ENCODE measurements at regions not wholly inside any gene's neighbourhood (a gene's known extent, or its start where the extent isn't known, plus 50 kb on each side); places are given as distances from the start of the nearest gene placed in this dataset.

DNA sequence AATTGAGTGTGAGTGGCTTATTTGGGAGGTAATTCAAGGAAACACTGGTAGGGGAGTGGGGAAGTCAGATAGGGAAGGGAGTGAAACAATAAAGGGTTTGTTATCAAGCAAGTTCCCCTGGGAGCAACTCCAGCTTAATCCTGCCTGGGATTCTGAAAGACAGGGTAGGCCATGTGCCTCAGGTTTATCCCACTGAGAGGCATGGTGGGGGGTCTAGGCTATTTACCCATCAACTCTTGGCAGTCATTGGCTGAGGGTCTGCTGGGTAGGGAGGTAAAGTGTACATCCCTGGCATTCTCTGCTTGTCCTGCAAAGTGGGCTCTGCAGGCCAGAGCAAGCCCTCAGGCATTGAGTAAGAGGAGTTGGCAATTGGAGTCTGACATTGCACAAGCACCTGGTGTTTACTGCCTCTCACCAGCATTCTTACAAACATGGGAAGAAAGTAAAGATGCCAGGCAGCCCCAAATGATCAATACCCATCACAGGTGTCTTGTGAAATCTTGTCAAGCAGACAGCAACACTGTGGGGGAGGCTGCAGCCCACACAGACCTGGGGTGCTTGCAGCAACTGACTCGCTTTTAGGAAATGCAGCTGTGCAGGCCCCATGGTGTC is 169.3 kb downstream of the KTN1 start:
- Histone ChIP-seq H3K27me3 (ENCODE audit: control insufficient read depth in 1 of 2, insufficient read depth in 2 of 2, low read length in 1 of 2) (no peaks in the 10 kb centered on the region), H3K4me3 (ENCODE audit: low read length in 2 of 2) (no peak overlapping the region), H3K4me1 (ENCODE audit: control insufficient read depth in 1 of 2, insufficient read depth in 2 of 2, low read length in 2 of 2) (no peaks in the 10 kb centered on the region), H3K27ac (ENCODE audit: low read depth in 1 of 2, low read length in 2 of 2) (no peak overlapping the region), H3K36me3 (ENCODE audit: control insufficient read depth in 1 of 2, insufficient read depth in 2 of 2, low read length in 1 of 2) (no peaks in the 10 kb centered on the region), H3K9me3 (ENCODE audit: control insufficient read depth, low read length) (no peaks in the 10 kb centered on the region)
- intact Hi-C loops (cut with DNase I) = no loop called here
- WGBS, 2 donors = 96 to 100% methylated on average over 1 of the region's 1 CpG
- DNase-seq = no peak
- no peak for ATAC-seq (ENCODE audit: low FRiP score)

GRCh38 chr14:55749946-55750345 is 169.9 kb downstream of the KTN1 start:
- Histone ChIP-seq H3K27me3 (ENCODE audit: control insufficient read depth in 1 of 2, insufficient read depth in 2 of 2, low read length in 1 of 2) (no peaks in the 10 kb centered on the region), H3K4me1 (ENCODE audit: control insufficient read depth in 1 of 2, insufficient read depth in 2 of 2, low read length in 2 of 2) (no peaks in the 10 kb centered on the region), H3K36me3 (ENCODE audit: control insufficient read depth in 1 of 2, insufficient read depth in 2 of 2, low read length in 1 of 2) (no peaks in the 10 kb centered on the region), H3K9me3 (ENCODE audit: control insufficient read depth, low read length) (no peaks in the 10 kb centered on the region), H3K4me3 (ENCODE audit: low read length in 2 of 2) (no peak overlapping the region), H3K27ac (ENCODE audit: low read depth in 1 of 2, low read length in 2 of 2) (no peak overlapping the region)
- DNase-seq (no peak), ATAC-seq (ENCODE audit: low FRiP score) (no peak)
- 92 to 94% methylated on average over 8 of the region's 8 CpGs for WGBS, 2 donors
- intact Hi-C loops (cut with DNase I) = no loop called here

DNA sequence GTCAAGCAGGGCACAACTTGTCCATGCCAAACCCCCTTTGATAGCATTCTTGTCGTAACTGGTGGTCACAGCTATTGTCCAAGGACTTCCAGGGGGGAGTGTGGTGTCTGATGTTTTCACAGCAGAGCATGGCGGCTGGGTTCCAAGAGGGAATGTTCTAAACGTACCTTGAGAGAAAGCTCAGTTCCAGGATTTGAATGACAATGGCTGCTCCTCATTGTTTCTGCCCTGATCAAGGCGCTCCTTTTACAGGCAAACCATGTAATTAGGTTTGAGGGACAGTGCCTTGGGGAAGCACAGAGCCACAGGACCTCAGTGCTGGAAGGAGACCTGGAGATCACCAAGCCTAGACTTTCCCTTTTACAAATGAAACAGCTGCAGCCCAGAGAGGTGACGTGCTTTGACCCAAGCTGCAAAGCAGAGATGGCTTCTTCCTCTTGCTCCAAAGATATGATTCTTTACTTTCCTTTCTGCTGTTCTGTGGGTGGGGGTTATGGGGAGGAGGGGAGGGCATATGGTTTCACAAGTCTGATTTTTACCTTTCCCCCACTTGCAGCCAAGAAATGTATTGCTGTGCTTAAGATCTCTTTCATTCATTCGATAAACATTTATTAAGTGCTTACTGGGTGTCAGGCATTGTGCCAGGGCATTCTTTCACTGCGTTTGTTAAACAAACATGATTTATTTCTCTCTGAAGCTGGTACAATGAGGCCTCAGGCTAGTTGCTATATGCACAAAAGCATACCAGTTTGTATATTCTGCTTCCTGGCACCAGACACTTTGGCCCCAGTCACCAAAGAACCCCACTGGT is 172.8 kb downstream of the KTN1 start:
- 58 to 59% methylated on average over 7 of the region's 7 CpGs for WGBS, 2 donors
- no peak overlapping the region for H3K27ac ChIP-seq (ENCODE audit: low read depth in 1 of 2, low read length in 2 of 2)
- no peak for DNase-seq
- H3K9me3 ChIP-seq (ENCODE audit: control insufficient read depth, low read length) = no peaks in the 10 kb centered on the region
- H3K4me3 ChIP-seq (ENCODE audit: low read length in 2 of 2) = no peak overlapping the region
- H3K27me3 ChIP-seq (ENCODE audit: control insufficient read depth in 1 of 2, insufficient read depth in 2 of 2, low read length in 1 of 2) = no peaks in the 10 kb centered on the region
- H3K4me1 ChIP-seq (ENCODE audit: control insufficient read depth in 1 of 2, insufficient read depth in 2 of 2, low read length in 2 of 2) = no peaks in the 10 kb centered on the region
- no peaks in the 10 kb centered on the region for H3K36me3 ChIP-seq (ENCODE audit: control insufficient read depth in 1 of 2, insufficient read depth in 2 of 2, low read length in 1 of 2)
- intact Hi-C loops (cut with DNase I) = no loop called here
- ATAC-seq (ENCODE audit: low FRiP score) = no peak

- ATAC-seq (ENCODE audit: low FRiP score) = no peak
- Histone ChIP-seq H3K9me3 (ENCODE audit: control insufficient read depth, low read length) (no peaks in the 10 kb centered on the region), H3K27ac (ENCODE audit: low read depth in 1 of 2, low read length in 2 of 2) (no peak overlapping the region), H3K4me3 (ENCODE audit: low read length in 2 of 2) (no peak overlapping the region), H3K36me3 (ENCODE audit: control insufficient read depth in 1 of 2, insufficient read depth in 2 of 2, low read length in 1 of 2) (no peaks in the 10 kb centered on the region), H3K4me1 (ENCODE audit: control insufficient read depth in 1 of 2, insufficient read depth in 2 of 2, low read length in 2 of 2) (no peaks in the 10 kb centered on the region), H3K27me3 (ENCODE audit: control insufficient read depth in 1 of 2, insufficient read depth in 2 of 2, low read length in 1 of 2) (no peaks in the 10 kb centered on the region)
- DNase-seq = no peak
- 95 to 98% methylated on average over 2 of the region's 2 CpGs for WGBS, 2 donors
- intact Hi-C loops (cut with DNase I) = no loop called here
These were observed 174.5 kb downstream of the KTN1 start for GRCh38 chr14:55754471-55754870.

DNA sequence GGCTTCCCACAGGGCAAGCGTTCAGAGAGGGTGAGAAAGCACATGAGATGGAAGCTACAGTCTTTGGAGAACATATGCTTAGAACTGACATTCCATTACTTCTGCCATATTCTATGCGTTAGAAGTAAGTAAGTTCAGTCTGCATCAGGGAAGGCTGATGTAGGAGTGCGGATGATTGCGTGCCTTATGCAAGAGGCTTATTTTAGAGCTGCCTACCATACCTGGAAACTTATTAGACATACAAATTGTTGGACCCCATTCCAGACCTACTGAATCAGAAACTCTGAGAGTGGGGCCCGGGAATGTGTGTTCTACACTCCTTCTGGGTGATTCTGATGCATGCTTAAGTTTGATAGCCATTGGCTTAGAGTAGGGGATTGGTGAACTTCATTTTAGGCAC is 174.9 kb downstream of the KTN1 start:
- intact Hi-C loops (cut with DNase I) = no loop called here
- Histone ChIP-seq H3K27me3 (ENCODE audit: control insufficient read depth in 1 of 2, insufficient read depth in 2 of 2, low read length in 1 of 2) (no peaks in the 10 kb centered on the region), H3K4me3 (ENCODE audit: low read length in 2 of 2) (no peak overlapping the region), H3K36me3 (ENCODE audit: control insufficient read depth in 1 of 2, insufficient read depth in 2 of 2, low read length in 1 of 2) (no peaks in the 10 kb centered on the region), H3K9me3 (ENCODE audit: control insufficient read depth, low read length) (no peaks in the 10 kb centered on the region), H3K27ac (ENCODE audit: low read depth in 1 of 2, low read length in 2 of 2) (no peak overlapping the region), H3K4me1 (ENCODE audit: control insufficient read depth in 1 of 2, insufficient read depth in 2 of 2, low read length in 2 of 2) (no peaks in the 10 kb centered on the region)
- ATAC-seq (ENCODE audit: low FRiP score) = no peak
- WGBS, 2 donors = 97 to 98% methylated on average over 5 of the region's 5 CpGs
- DNase-seq = no peak

DNA sequence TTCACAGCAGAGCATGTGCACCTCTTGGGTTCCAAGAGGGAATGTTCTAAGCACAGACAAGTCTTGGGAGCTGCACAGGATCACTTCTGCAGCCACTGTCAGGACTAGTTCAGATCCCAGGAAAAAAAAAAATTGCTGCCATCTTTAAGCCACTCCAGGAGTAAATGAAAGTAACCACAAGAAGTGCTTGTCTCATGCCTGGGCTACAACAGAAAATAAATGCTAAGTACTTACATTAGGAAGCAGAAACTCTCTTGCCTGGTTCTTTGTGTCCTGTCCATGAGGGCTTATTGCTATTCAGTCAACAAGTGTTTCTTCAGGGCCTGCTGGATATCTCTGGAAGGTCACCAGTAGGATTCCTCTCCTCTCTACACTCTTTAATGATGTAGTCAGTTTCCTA is 176.1 kb downstream of the KTN1 start:
- intact Hi-C loops (cut with DNase I) = no loop called here
- DNase-seq (no peak), ATAC-seq (ENCODE audit: low FRiP score) (no peak)
- Histone ChIP-seq H3K27ac (ENCODE audit: low read depth in 1 of 2, low read length in 2 of 2) (no peak overlapping the region), H3K27me3 (ENCODE audit: control insufficient read depth in 1 of 2, insufficient read depth in 2 of 2, low read length in 1 of 2) (no peaks in the 10 kb centered on the region), H3K4me3 (ENCODE audit: low read length in 2 of 2) (no peak overlapping the region), H3K9me3 (ENCODE audit: control insufficient read depth, low read length) (no peaks in the 10 kb centered on the region), H3K36me3 (ENCODE audit: control insufficient read depth in 1 of 2, insufficient read depth in 2 of 2, low read length in 1 of 2) (no peaks in the 10 kb centered on the region), H3K4me1 (ENCODE audit: control insufficient read depth in 1 of 2, insufficient read depth in 2 of 2, low read length in 2 of 2) (no peaks in the 10 kb centered on the region)

GRCh38 chr14:55756557-55756956 is 176.6 kb downstream of the KTN1 start:
- DNase-seq = no peak
- intact Hi-C loops (cut with DNase I) = no loop called here
- H3K9me3 ChIP-seq (ENCODE audit: control insufficient read depth, low read length) = no peaks in the 10 kb centered on the region
- H3K27ac ChIP-seq (ENCODE audit: low read depth in 1 of 2, low read length in 2 of 2) = no peak overlapping the region
- H3K27me3 ChIP-seq (ENCODE audit: control insufficient read depth in 1 of 2, insufficient read depth in 2 of 2, low read length in 1 of 2) = no peaks in the 10 kb centered on the region
- no peaks in the 10 kb centered on the region for H3K4me1 ChIP-seq (ENCODE audit: control insufficient read depth in 1 of 2, insufficient read depth in 2 of 2, low read length in 2 of 2)
- 94 to 99% methylated on average over 2 of the region's 2 CpGs for WGBS, 2 donors
- H3K4me3 ChIP-seq (ENCODE audit: low read length in 2 of 2) = no peak overlapping the region
- no peaks in the 10 kb centered on the region for H3K36me3 ChIP-seq (ENCODE audit: control insufficient read depth in 1 of 2, insufficient read depth in 2 of 2, low read length in 1 of 2)
- no peak for ATAC-seq (ENCODE audit: low FRiP score)

DNA sequence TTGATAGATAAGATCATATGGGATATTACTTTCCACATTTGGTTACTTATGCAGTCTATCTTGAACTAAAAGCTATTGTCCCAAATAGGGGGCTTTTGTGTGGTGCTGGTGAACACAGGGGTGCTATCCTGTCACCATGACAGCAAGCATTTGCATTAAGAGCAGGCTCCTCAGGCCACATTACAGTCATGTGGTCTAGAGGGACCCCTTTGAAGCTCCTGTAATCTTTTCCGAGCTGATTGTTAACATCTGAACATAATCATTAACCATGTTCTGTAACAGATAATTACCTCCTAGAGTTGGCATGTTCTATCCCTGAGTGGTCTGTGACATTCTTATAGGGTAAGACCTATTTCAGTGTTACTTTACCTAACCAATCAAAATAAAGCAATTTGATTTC is 178.8 kb downstream of the KTN1 start:
- ATAC-seq (ENCODE audit: low FRiP score) = no peak
- WGBS, 2 donors = 69 to 70% methylated on average over 1 of the region's 1 CpG
- Histone ChIP-seq H3K36me3 (ENCODE audit: control insufficient read depth in 1 of 2, insufficient read depth in 2 of 2, low read length in 1 of 2) (no peaks in the 10 kb centered on the region), H3K4me3 (ENCODE audit: low read length in 2 of 2) (no peak overlapping the region), H3K9me3 (ENCODE audit: control insufficient read depth, low read length) (no peaks in the 10 kb centered on the region), H3K27ac (ENCODE audit: low read depth in 1 of 2, low read length in 2 of 2) (no peak overlapping the region), H3K4me1 (ENCODE audit: control insufficient read depth in 1 of 2, insufficient read depth in 2 of 2, low read length in 2 of 2) (no peaks in the 10 kb centered on the region), H3K27me3 (ENCODE audit: control insufficient read depth in 1 of 2, insufficient read depth in 2 of 2, low read length in 1 of 2) (no peaks in the 10 kb centered on the region)
- intact Hi-C loops (cut with DNase I) = no loop called here
- DNase-seq = no peak
